ENCODE measurements at regions not wholly inside any gene's neighbourhood (a gene's known extent, or its start where the extent isn't known, plus 50 kb on each side); places are given as distances from the start of the nearest gene placed in this dataset.

DNA sequence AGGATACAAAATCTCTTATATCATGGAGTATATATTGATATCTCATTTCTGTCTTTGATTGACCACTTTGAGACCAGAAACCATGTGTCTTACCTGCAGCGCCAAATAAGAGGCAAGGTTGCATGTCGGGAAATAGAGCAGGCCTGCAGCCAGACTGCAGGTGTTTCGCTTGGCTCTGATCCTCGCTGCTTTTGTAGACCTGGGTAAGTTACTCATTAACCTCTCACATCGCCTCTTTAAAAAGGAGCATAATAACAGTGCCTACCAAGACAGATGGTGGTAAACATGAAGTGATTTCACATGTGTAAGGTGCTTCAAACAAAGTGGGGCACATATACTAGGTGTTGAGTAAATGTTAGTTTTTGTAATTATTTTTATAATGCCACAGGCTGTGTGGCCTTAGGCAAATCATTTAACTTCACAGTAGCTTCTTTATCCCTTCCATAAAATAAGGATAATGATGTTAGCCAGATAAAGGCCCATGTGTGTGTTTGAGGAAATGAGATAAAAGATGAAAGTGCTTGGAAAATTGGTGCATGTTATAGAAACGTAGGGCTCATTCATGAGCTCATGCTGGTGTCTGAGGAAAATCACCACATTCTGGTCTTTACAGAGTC is 248.8 kb upstream of the MAP3K7 start:
- H3K27me3 Mint-ChIP-seq (ENCODE audit: low read depth), result peaks cover 15% of the 10 kb centered on the region
- peaks cover 22% of the 10 kb centered on the region for H3K9me3 Mint-ChIP-seq
- H3K4me1 Mint-ChIP-seq, result no peaks in the 10 kb centered on the region
- no peaks in the 10 kb centered on the region for H3K36me3 Mint-ChIP-seq
- no peak overlapping the region for H3K27ac Mint-ChIP-seq
- no peak overlapping the region for H3K4me3 Mint-ChIP-seq
- TF ChIP-seq, protein P1, sequence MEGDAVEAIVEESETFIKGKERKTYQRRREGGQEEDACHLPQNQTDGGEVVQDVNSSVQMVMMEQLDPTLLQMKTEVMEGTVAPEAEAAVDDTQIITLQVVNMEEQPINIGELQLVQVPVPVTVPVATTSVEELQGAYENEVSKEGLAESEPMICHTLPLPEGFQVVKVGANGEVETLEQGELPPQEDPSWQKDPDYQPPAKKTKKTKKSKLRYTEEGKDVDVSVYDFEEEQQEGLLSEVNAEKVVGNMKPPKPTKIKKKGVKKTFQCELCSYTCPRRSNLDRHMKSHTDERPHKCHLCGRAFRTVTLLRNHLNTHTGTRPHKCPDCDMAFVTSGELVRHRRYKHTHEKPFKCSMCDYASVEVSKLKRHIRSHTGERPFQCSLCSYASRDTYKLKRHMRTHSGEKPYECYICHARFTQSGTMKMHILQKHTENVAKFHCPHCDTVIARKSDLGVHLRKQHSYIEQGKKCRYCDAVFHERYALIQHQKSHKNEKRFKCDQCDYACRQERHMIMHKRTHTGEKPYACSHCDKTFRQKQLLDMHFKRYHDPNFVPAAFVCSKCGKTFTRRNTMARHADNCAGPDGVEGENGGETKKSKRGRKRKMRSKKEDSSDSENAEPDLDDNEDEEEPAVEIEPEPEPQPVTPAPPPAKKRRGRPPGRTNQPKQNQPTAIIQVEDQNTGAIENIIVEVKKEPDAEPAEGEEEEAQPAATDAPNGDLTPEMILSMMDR (IDR thresholded peaks at IDR 0.05; ENCODE audit: unreplicated experiment), result no peak
- DNase-seq (ENCODE audit: low spot score in 2 of 2, unreplicated experiment in 2 of 2), result no peak

DNA sequence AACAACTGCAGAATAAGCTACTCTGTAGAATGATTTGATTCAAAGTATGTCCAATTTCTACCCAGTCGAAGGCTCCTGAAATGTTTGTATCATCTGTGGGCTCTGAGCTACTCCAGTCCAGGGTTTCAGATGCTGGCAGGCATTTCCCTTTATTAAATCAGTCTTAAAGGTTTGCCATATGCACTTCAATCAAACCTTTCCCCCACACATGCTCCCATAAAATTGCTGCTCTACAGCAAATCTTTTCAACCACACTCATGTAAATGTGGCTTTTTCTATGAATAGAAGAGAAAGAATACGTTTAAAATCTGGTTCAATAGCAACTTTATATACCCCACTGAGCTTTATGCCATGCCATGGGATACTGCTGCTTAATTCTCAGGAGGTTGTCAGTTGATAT is 242.4 kb upstream of the MAP3K7 start:
- H3K27ac Mint-ChIP-seq, result no peak overlapping the region
- no peak overlapping the region for H3K4me3 Mint-ChIP-seq
- no peak for DNase-seq (ENCODE audit: low spot score in 2 of 2, unreplicated experiment in 2 of 2)
- H3K4me1 Mint-ChIP-seq, result no peaks in the 10 kb centered on the region
- H3K36me3 Mint-ChIP-seq, result no peaks in the 10 kb centered on the region
- peaks cover 12% of the 10 kb centered on the region for H3K9me3 Mint-ChIP-seq
- peaks cover 29% of the 10 kb centered on the region for H3K27me3 Mint-ChIP-seq (ENCODE audit: low read depth)
- TF ChIP-seq, protein P1 (IDR thresholded peaks at IDR 0.05; ENCODE audit: unreplicated experiment), result no peak

DNA sequence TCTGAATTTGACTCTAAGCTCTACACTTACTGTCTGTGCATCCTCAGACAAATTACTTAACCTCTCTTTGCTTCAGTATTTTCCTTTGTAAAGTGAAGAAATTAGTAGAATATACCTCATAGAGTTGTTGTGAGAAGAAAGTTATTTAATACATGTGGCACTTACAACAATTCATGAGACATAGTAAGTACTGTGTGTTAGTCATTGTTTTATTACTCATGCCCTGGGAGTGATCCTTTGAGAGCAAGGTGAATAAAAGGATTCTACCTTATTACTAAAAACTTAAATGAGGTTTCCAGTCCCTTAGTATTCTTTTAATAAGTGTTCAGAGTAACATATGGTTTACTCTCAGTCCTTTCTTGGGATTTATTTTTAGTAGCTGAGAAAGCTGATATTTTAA is 233.6 kb upstream of the MAP3K7 start:
- Mint-ChIP-seq H3K27me3 (ENCODE audit: low read depth) (peaks cover 2% of the 10 kb centered on the region), H3K27ac (no peak overlapping the region), H3K4me3 (no peak overlapping the region), H3K4me1 (no peaks in the 10 kb centered on the region), H3K9me3 (peaks cover 8% of the 10 kb centered on the region), H3K36me3 (no peaks in the 10 kb centered on the region)
- DNase-seq (ENCODE audit: low spot score in 2 of 2, unreplicated experiment in 2 of 2), result no peak
- TF ChIP-seq, protein P1 (IDR thresholded peaks at IDR 0.05; ENCODE audit: unreplicated experiment), result no peak

DNA sequence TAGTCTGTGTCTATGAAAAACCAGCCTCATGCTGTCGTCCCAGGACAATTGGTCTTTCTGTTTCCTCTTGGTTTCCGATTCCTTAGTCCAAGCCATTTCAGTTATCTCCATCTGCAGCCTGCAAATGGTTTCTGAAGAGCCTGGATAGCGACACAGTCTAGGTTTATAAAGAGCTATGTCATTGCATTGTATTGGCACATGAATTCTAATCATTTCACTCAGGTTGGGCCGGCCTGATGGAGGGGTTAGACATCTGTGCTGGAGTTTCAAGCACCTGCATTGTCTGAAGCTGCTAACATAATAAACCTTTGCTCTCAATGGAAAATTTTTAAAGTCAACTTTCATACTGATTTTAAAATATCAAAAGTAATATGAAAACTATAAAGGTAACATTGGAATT is 232.6 kb upstream of the MAP3K7 start:
- Mint-ChIP-seq H3K9me3 (peaks cover 11% of the 10 kb centered on the region), H3K4me3 (no peak overlapping the region), H3K27me3 (ENCODE audit: low read depth) (no peaks in the 10 kb centered on the region), H3K36me3 (no peaks in the 10 kb centered on the region), H3K27ac (no peak overlapping the region), H3K4me1 (no peaks in the 10 kb centered on the region)
- DNase-seq (ENCODE audit: low spot score in 2 of 2, unreplicated experiment in 2 of 2), result no peak
- TF ChIP-seq, protein P1 (IDR thresholded peaks at IDR 0.05; ENCODE audit: unreplicated experiment), result no peak

DNA sequence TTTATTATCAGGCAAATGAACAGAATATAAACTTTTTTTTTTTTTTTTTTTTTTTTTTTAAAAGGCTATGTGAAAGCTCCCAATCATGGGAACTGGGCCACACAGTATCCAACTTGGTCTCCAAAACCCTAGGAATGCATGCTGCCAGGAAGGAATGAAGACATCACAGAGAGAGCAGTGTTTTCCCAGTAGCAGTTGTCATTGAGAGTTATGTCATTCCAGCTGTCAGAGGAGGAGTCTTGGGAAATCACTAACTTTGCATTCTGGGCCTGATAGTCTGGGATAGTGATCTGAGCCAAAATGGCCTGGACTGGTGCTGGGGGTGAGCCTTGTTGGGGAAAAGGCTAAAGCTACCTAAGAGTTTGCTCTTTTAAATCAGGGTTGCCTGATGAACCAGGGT is 231.3 kb upstream of the MAP3K7 start:
- no peaks in the 10 kb centered on the region for H3K4me1 Mint-ChIP-seq
- no peak overlapping the region for H3K27ac Mint-ChIP-seq
- H3K4me3 Mint-ChIP-seq, result no peak overlapping the region
- H3K9me3 Mint-ChIP-seq, result peaks cover 21% of the 10 kb centered on the region
- no peaks in the 10 kb centered on the region for H3K36me3 Mint-ChIP-seq
- TF ChIP-seq, protein P1 (IDR thresholded peaks at IDR 0.05; ENCODE audit: unreplicated experiment), result no peak
- no peaks in the 10 kb centered on the region for H3K27me3 Mint-ChIP-seq (ENCODE audit: low read depth)
- DNase-seq (ENCODE audit: low spot score in 2 of 2, unreplicated experiment in 2 of 2), result no peak

DNA sequence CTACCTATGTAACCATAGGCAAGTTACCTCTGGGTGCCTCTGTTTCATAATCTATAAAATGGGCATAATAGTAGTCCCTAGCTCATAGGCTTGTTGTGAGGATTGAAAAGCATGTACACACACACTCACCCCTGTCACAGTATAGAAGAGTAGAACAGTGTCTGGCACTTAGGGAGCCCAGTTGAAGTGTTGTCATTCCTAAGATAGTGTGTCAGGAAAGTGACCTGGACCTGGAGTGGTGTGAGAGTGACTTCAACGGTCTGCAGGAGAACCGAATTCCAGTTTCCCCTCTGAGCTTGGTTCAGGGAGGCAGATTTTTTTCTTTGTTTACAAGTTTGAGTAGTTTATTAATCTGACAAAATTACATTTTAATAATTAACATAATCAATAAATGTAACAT is 229.9 kb upstream of the MAP3K7 start:
- no peak overlapping the region for H3K4me3 Mint-ChIP-seq
- H3K27me3 Mint-ChIP-seq (ENCODE audit: low read depth), result no peaks in the 10 kb centered on the region
- H3K9me3 Mint-ChIP-seq, result peaks cover 20% of the 10 kb centered on the region
- H3K27ac Mint-ChIP-seq, result no peak overlapping the region
- no peaks in the 10 kb centered on the region for H3K4me1 Mint-ChIP-seq
- no peak for DNase-seq (ENCODE audit: low spot score in 2 of 2, unreplicated experiment in 2 of 2)
- no peaks in the 10 kb centered on the region for H3K36me3 Mint-ChIP-seq
- TF ChIP-seq, protein P1 (IDR thresholded peaks at IDR 0.05; ENCODE audit: unreplicated experiment), result no peak
